HepG2 (cell line): ENCODE measurements at regions not wholly inside any gene's neighbourhood (a gene's known extent, or its start where the extent isn't known, plus 50 kb on each side); places are given as distances from the start of the nearest gene placed in this dataset.

Experiments used
- ATF6 ChIP-seq: sonication (generic); formaldehyde crosslinking; conservative IDR thresholded peaks from 2 replicates; pipeline ENCODE4 v1.4.0; 2020; ENCODE audit warnings: missing genetic modification reagents
- BORCS8-MEF2B ChIP-seq: sonication (generic); formaldehyde crosslinking; IDR thresholded peaks from 2 replicates; pipeline ENCODE4 v1.8.0; 2022; ENCODE audit warnings: mild to moderate bottlenecking, missing genetic modification reagents
- CHD2 ChIP-seq: IDR thresholded peaks from 2 replicates; pipeline ENCODE4 v1.6.1; 2011; ENCODE audit warnings: low read depth, low read length, improper control_type of control experiment
- FOXA3 ChIP-seq: IDR thresholded peaks from 2 replicates; pipeline ENCODE4 v1.6.1; 2016; ENCODE audit warnings: missing genetic modification reagents, missing compliant biosample characterization
- JUN ChIP-seq: sonication (generic); formaldehyde crosslinking; IDR thresholded peaks from 2 replicates; pipeline ENCODE4 v1.4.0; 2020; ENCODE audit warnings: mild to moderate bottlenecking, missing genetic modification reagents
- MEIS2 ChIP-seq: sonication (generic); formaldehyde crosslinking; IDR thresholded peaks from 2 replicates; pipeline ENCODE4 v1.9.0; 2021; ENCODE audit warnings: mild to moderate bottlenecking, missing genetic modification reagents
- MYC ChIP-seq: sonication (generic); formaldehyde crosslinking; IDR thresholded peaks from 2 replicates; pipeline ENCODE4 v1.9.0; 2021; ENCODE audit warnings: missing genetic modification reagents, borderline replicate concordance
- NFRKB ChIP-seq: fragments of 450-650 bp; IDR thresholded peaks from 2 replicates; pipeline ENCODE4 v1.6.1; 2017
- RARA ChIP-seq: IDR thresholded peaks from 2 replicates; pipeline ENCODE4 v1.6.1; 2016; ENCODE audit warnings: missing genetic modification reagents, missing compliant biosample characterization
- RELA ChIP-seq: sonication (generic); formaldehyde crosslinking; IDR thresholded peaks from 2 replicates; pipeline ENCODE4 v1.4.0; 2020; ENCODE audit warnings: missing genetic modification reagents
- SALL1 ChIP-seq: sonication (generic); formaldehyde crosslinking; IDR thresholded peaks from 2 replicates; pipeline ENCODE4 v1.8.0; 2022; ENCODE audit warnings: mild to moderate bottlenecking, missing genetic modification reagents
- SMC3 ChIP-seq: IDR thresholded peaks from 2 replicates; pipeline ENCODE4 v1.6.1; 2011; ENCODE audit warnings: low read length, improper control_type of control experiment
- TARDBP ChIP-seq: sonication (generic); formaldehyde crosslinking; IDR thresholded peaks from 2 replicates; pipeline ENCODE4 v1.8.0; 2022; ENCODE audit warnings: mild to moderate bottlenecking, missing genetic modification reagents
- ZBTB33 ChIP-seq: sonication (generic); formaldehyde crosslinking; IDR thresholded peaks from 2 replicates; pipeline ENCODE4 v1.4.0; 2020; ENCODE audit warnings: missing genetic modification reagents
- ZNF142 ChIP-seq: sonication (generic); formaldehyde crosslinking; IDR thresholded peaks from 2 replicates; pipeline ENCODE4 v1.4.0; 2020; ENCODE audit warnings: missing genetic modification reagents
- ZNF18 ChIP-seq: sonication (generic); formaldehyde crosslinking; IDR thresholded peaks from 2 replicates; pipeline ENCODE4 v1.8.0; 2022; ENCODE audit warnings: mild to moderate bottlenecking, missing genetic modification reagents; ENCODE audit not compliant: insufficient replicate concordance
- ZNF337 ChIP-seq: sonication (generic); formaldehyde crosslinking; IDR thresholded peaks from 2 replicates; pipeline ENCODE4 v1.5.1; 2020; ENCODE audit warnings: missing genetic modification reagents, low read depth, mild to moderate bottlenecking, borderline replicate concordance
- ZNF740 ChIP-seq: sonication (generic); formaldehyde crosslinking; IDR thresholded peaks from 2 replicates; pipeline ENCODE4 v1.4.0; 2020; ENCODE audit warnings: missing genetic modification reagents
- ZNF782 ChIP-seq: sonication (generic); formaldehyde crosslinking; IDR thresholded peaks from 2 replicates; pipeline ENCODE4 v1.4.0; 2020; ENCODE audit warnings: missing genetic modification reagents, mild to moderate bottlenecking, borderline replicate concordance

GRCh38 chr22:45101515-45102227, 62.1 kb upstream of the NUP50 start (continued):
- TF ChIP-seq ZNF142 (CRISPR knock-in tag) = no peak
- peak; percentile 71; the same call in 1 of the 2 replicates for TF ChIP-seq ZNF782
- no peak for TF ChIP-seq ZNF337 (CRISPR knock-in tag)
- no peak for TF ChIP-seq NFRKB
- TF ChIP-seq TARDBP = no peak
- TF ChIP-seq MEIS2 (CRISPR knock-in tag) = no peak
- TF ChIP-seq SMC3 = peak; percentile 72
- TF ChIP-seq SALL1 (CRISPR knock-in tag) = peak; percentile 40; the same call in 1 of the 2 replicates
- no peak for TF ChIP-seq RARA (CRISPR knock-in tag)
- 0 out of 2 replicates have a peak, but pooled peaks have one; percentile 15 for TF ChIP-seq BORCS8-MEF2B
- TF ChIP-seq ZNF18 = no peak
- TF ChIP-seq CHD2 = no peak
- TF ChIP-seq JUN (CRISPR knock-in tag) = no peak
- no peak for TF ChIP-seq FOXA3
- no peak for TF ChIP-seq ATF6 (CRISPR knock-in tag)
- peak; percentile 84; the same call in 1 of the 2 replicates for TF ChIP-seq ZNF740 (CRISPR knock-in tag)
- peak; percentile 78; the same call in 1 of the 2 replicates for TF ChIP-seq MYC (CRISPR knock-in tag)
- peak; percentile 33; the same call in 1 of the 2 replicates for TF ChIP-seq ZBTB33
- TF ChIP-seq RELA (CRISPR knock-in tag) = no peak
